IMR-90 (cell line): ENCODE measurements at regions not wholly inside any gene's neighbourhood (a gene's known extent, or its start where the extent isn't known, plus 50 kb on each side); places are given as distances from the start of the nearest gene placed in this dataset.

ENCODE experiments used
- ATAC-seq: fragments of 200-7000 bp; cut with Tn5 transposase; 2 replicates; pipeline ENCODE4 v1.9.1; 2020; ENCODE audit warnings: low read depth, mild to moderate bottlenecking, moderate library complexity
- BruUV-seq: library from RNA; stranded (reverse); fragments of 400-500 nt; replicated peaks from 2 replicates; lab custom pipeline; 2021; lab: Mats Ljungman, UMichigan
- CTCF ChIA-PET: fragments of 300-600 bp; formaldehyde crosslinking; extraction: SDS; loops from one replicate; lab custom pipeline; 2021; ENCODE audit warnings: antibody characterized with exemption; lab: Yijun Ruan, JAX
- POLR2A ChIA-PET: fragments of 300-600 bp; sonication (Branson Sonifier 250); formaldehyde crosslinking; loops from one replicate; lab custom pipeline; 2022; ENCODE audit warnings: antibody characterized with exemption; ENCODE audit not compliant: unreplicated experiment; lab: Charles Lee
- DNase-seq: peaks from one replicate; pipeline ENCODE4 v3.0.0; 2013
- H2AFZ ChIP-seq: replicated peaks from 2 replicates; pipeline ENCODE3; 2013; ENCODE audit warnings: low read length, mild to moderate bottlenecking; ENCODE audit not compliant: poor library complexity
- H2AK5ac ChIP-seq: 2 replicates; pipeline ENCODE4 v1.6.1; 2013; ENCODE audit warnings: low read depth, low read length, inconsistent platforms
- H2AK9ac ChIP-seq: replicated peaks from 2 replicates; pipeline ENCODE3; 2013; ENCODE audit warnings: mild to moderate bottlenecking, low read depth, low read length, moderate library complexity; ENCODE audit not compliant: poor library complexity
- H2BK120ac ChIP-seq: 2 replicates; pipeline ENCODE4 v1.6.1; 2013; ENCODE audit warnings: low read depth, low read length, inconsistent platforms
- H2BK15ac ChIP-seq: 3 replicates; pipeline ENCODE4 v1.6.1; 2013; ENCODE audit warnings: low read depth, low read length, inconsistent platforms
- H2BK20ac ChIP-seq: 2 replicates; pipeline ENCODE4 v1.6.1; 2013; ENCODE audit warnings: low read depth, mild to moderate bottlenecking, inconsistent platforms, low read length, moderate library complexity
- H2BK5ac ChIP-seq: 2 replicates; pipeline ENCODE4 v1.6.1; 2013; ENCODE audit warnings: mild to moderate bottlenecking, low read depth, low read length, inconsistent platforms; ENCODE audit not compliant: poor library complexity, severe bottlenecking
- H3K14ac ChIP-seq: replicated peaks from 2 replicates; pipeline ENCODE4 v1.6.1; 2013; ENCODE audit warnings: low read depth, low read length, inconsistent platforms
- H3K18ac ChIP-seq: 2 replicates; pipeline ENCODE4 v1.6.1; 2013; ENCODE audit warnings: low read depth, low read length, control low read depth
- H3K23ac ChIP-seq: 2 replicates; pipeline ENCODE4 v1.6.1; 2013; ENCODE audit warnings: low read depth, low read length, inconsistent platforms
- H3K27ac ChIP-seq: 2 replicates; pipeline ENCODE4 v1.5.1; 2013; ENCODE audit warnings: mild to moderate bottlenecking, control low read depth, low read length; ENCODE audit not compliant: insufficient read depth
- H3K27me3 ChIP-seq: 2 replicates; pipeline ENCODE4 v1.6.1; 2013; ENCODE audit warnings: low read length; ENCODE audit not compliant: control insufficient read depth, insufficient read depth
- H3K36me3 ChIP-seq: 2 replicates; pipeline ENCODE4 v1.6.1; 2013; ENCODE audit warnings: low read length, mixed read lengths; ENCODE audit not compliant: control insufficient read depth, insufficient read depth
- H3K4ac ChIP-seq: 2 replicates; pipeline ENCODE4 v1.6.1; 2013; ENCODE audit warnings: low read depth, low read length, inconsistent platforms
- H3K4me1 ChIP-seq: 2 replicates; pipeline ENCODE4 v1.6.1; 2013; ENCODE audit warnings: low read length, mixed read lengths; ENCODE audit not compliant: control insufficient read depth, insufficient read depth
- H3K4me2 ChIP-seq: 2 replicates; pipeline ENCODE4 v1.6.1; 2013; ENCODE audit warnings: low read depth, mild to moderate bottlenecking, control low read depth, low read length, moderate library complexity
- H3K4me3 ChIP-seq: 2 replicates; pipeline ENCODE4 v1.5.1; 2013; ENCODE audit warnings: low read depth, mild to moderate bottlenecking, control low read depth, low read length, moderate library complexity; ENCODE audit not compliant: insufficient read depth
- H3K56ac ChIP-seq: 2 replicates; pipeline ENCODE4 v1.6.1; 2013; ENCODE audit warnings: low read length, inconsistent platforms; ENCODE audit not compliant: insufficient read depth; ENCODE audit errors: extremely low read depth
- H3K79me1 ChIP-seq, 2 experiments: 2 replicates each; pipeline ENCODE4 v1.6.1; 2013; ENCODE audit warnings: low read length in 2 of 2, inconsistent platforms in 1 of 2, low read depth in 1 of 2
- H3K9ac ChIP-seq: 2 replicates; pipeline ENCODE4 v1.6.1; 2013; ENCODE audit warnings: low read depth, low read length, control low read depth
- H3K9me1 ChIP-seq: 2 replicates; pipeline ENCODE4 v1.6.1; 2013; ENCODE audit warnings: low read length, inconsistent platforms; ENCODE audit not compliant: insufficient read depth
- H3K9me3 ChIP-seq: 2 replicates; pipeline ENCODE4 v1.6.1; 2013; ENCODE audit warnings: low read length; ENCODE audit not compliant: control insufficient read depth, insufficient read depth
- H4K20me1 ChIP-seq: 2 replicates; pipeline ENCODE4 v1.6.1; 2013; ENCODE audit warnings: low read length, inconsistent platforms; ENCODE audit not compliant: insufficient read depth
- H4K5ac ChIP-seq: 2 replicates; pipeline ENCODE4 v1.6.1; 2013; ENCODE audit warnings: mild to moderate bottlenecking, low read depth, low read length, control low read depth
- H4K8ac ChIP-seq, 2 experiments: 2 replicates each; pipeline ENCODE4 v1.6.1; 2013; ENCODE audit warnings: low read depth in 2 of 2, low read length in 2 of 2, control low read depth in 1 of 2, inconsistent platforms in 1 of 2
- H4K91ac ChIP-seq: 2 replicates; pipeline ENCODE4 v1.6.1; 2013; ENCODE audit warnings: low read depth, low read length, inconsistent platforms; ENCODE audit not compliant: insufficient read depth
- POLR2A ChIP-seq: IDR thresholded peaks from 2 replicates; pipeline ENCODE4 v1.6.1; 2012; ENCODE audit warnings: mild to moderate bottlenecking, low read depth, low read length
- WGBS, 2 experiments: methylation state at CpG; one replicate each; pipeline versions ENCODE4 v1.1.5 to v1.1.7; 2013; ENCODE audit warnings: missing lambda C conversion rate in 2 of 2; ENCODE audit not compliant: insufficient read length in 1 of 2; ENCODE audit errors: extremely low coverage in 2 of 2; 5-methylcytosine and 5-hydroxymethylcytosine counted together
- dilution Hi-C: fragments of 300-500 bp; cut with HindIII; formaldehyde crosslinking; loops from one replicate; pipeline ENCODE4 v1.14.3; 2018; ENCODE audit warnings: low sequenced_read_pairs; ENCODE audit not compliant: unreplicated experiment
- in situ Hi-C: fragments of 300-500 bp; cut with MboI; formaldehyde crosslinking; loops from 3 replicates; pipeline ENCODE4 v1.14.3; 2019; ENCODE audit warnings: low sequenced_read_pairs, inconsistent platforms, mixed read lengths
- intact Hi-C: fragments of 100-400 bp; cut with micrococcal nuclease; formaldehyde crosslinking; loops from 2 replicates; pipeline ENCODE4 v1.10.0; 2022

- no peak overlapping the region for H2AFZ ChIP-seq
- no peak for TF ChIP-seq POLR2A
- WGBS, 2 experiments: no CpG with 5 or more reads among the region's 1 CpG
- intact Hi-C loops (no loop called here), in situ Hi-C loops (no loop called here), dilution Hi-C loops (no loop called here)
- H4K91ac ChIP-seq: no peak overlapping the region
- no peaks in the 10 kb centered on the region for H3K9me3 ChIP-seq
- no peak overlapping the region for H3K4me3 ChIP-seq
- H3K27ac ChIP-seq: no peak overlapping the region
- H2BK20ac ChIP-seq: no peak overlapping the region
- H3K56ac ChIP-seq: no peak overlapping the region
- no peak overlapping the region for H3K23ac ChIP-seq
- DNase-seq: no peak
- H3K4me1 ChIP-seq: no peaks in the 10 kb centered on the region
- H3K4me2 ChIP-seq: no peak overlapping the region
- H3K36me3 ChIP-seq: no peaks in the 10 kb centered on the region
- no peak overlapping the region for H2BK120ac ChIP-seq
- ATAC-seq: no peak
- H3K9ac ChIP-seq: no peak overlapping the region
- peaks cover 1% of the 10 kb centered on the region; the same call in 1 of the 2 replicates for H3K27me3 ChIP-seq
- H4K20me1 ChIP-seq: no peaks in the 10 kb centered on the region
- no peak overlapping the region for H2BK5ac ChIP-seq
- no peak overlapping the region for H3K18ac ChIP-seq
- no peak overlapping the region for H4K8ac ChIP-seq
- H2AK9ac ChIP-seq: no peak overlapping the region
- ChIA-PET CTCF (no interaction called here), POLR2A (no interaction called here)
- no peak overlapping the region for H2BK15ac ChIP-seq
- no peak overlapping the region for H4K5ac ChIP-seq
- BruUV-seq: no TSS peak
- H3K9me1 ChIP-seq: no peaks in the 10 kb centered on the region
- no peak overlapping the region for H3K14ac ChIP-seq
- no peak overlapping the region for H2AK5ac ChIP-seq
- H3K4ac ChIP-seq: no peak overlapping the region
- H3K79me1 ChIP-seq: no peaks in the 10 kb centered on the region
These were observed 93.4 kb downstream of the OR5AK2 start for GRCh38 chr11:57082125-57082524.
